HepG2 (cell line): ENCODE measurements at regions not wholly inside any gene's neighbourhood (a gene's known extent, or its start where the extent isn't known, plus 50 kb on each side); places are given as distances from the start of the nearest gene placed in this dataset.

ENCODE experiments used
- CBX2 ChIP-seq, 2 experiments: fragments of 200-600 bp in 1 of 2; sonication (generic); formaldehyde crosslinking in 1 of 2; IDR thresholded peaks; 2 replicates each; pipeline versions ENCODE4 v1.7.0 to v1.8.1; 2018 to 2022; ENCODE audit warnings: low read depth in 2 of 2, low read length in 1 of 2, mild to moderate bottlenecking in 1 of 2, missing genetic modification reagents in 1 of 2
- FOSL2 ChIP-seq: sonication (generic); formaldehyde crosslinking; IDR thresholded peaks from 2 replicates; pipeline ENCODE4 v1.4.0; 2020; ENCODE audit warnings: missing genetic modification reagents
- HOXA9 ChIP-seq: sonication (generic); formaldehyde crosslinking; IDR thresholded peaks from 2 replicates; pipeline ENCODE4 v1.8.1; 2022; ENCODE audit warnings: missing genetic modification reagents, mild to moderate bottlenecking, moderate library complexity, borderline replicate concordance
- KDM4B ChIP-seq: sonication (generic); formaldehyde crosslinking; IDR thresholded peaks from 2 replicates; pipeline ENCODE4 v1.4.0; 2020; ENCODE audit warnings: missing genetic modification reagents
- NBN ChIP-seq: fragments of 450-650 bp; conservative IDR thresholded peaks from 2 replicates; pipeline ENCODE4 v1.6.1; 2017
- PHF20 ChIP-seq: sonication (generic); formaldehyde crosslinking; IDR thresholded peaks from 2 replicates; pipeline ENCODE4 v1.5.0; 2020; ENCODE audit warnings: mild to moderate bottlenecking, missing genetic modification reagents
- SOX6 ChIP-seq, 2 experiments: fragments of 450-650 bp in 1 of 2; sonication (generic) in 1 of 2; formaldehyde crosslinking in 1 of 2; IDR thresholded peaks; 2 replicates each; pipeline versions ENCODE4 v1.4.0 to v1.6.1; 2017 to 2020; ENCODE audit warnings: antibody characterized with exemption in 1 of 2, mild to moderate bottlenecking in 1 of 2, missing genetic modification reagents in 1 of 2
- SP1 ChIP-seq, 2 experiments: fragments of 450-650 bp in 1 of 2; sonication (generic) in 1 of 2; formaldehyde crosslinking in 1 of 2; IDR thresholded peaks; 2 replicates each; pipeline versions ENCODE4 v1.4.0 to v1.6.1; 2016 to 2020; ENCODE audit warnings: missing genetic modification reagents in 1 of 2
- ZNF678 ChIP-seq: sonication (generic); formaldehyde crosslinking; IDR thresholded peaks from 2 replicates; pipeline ENCODE4 v1.4.0; 2020; ENCODE audit warnings: mild to moderate bottlenecking, missing genetic modification reagents
- TF ChIP-seq, protein P1 (sequence below): IDR thresholded peaks from 2 replicates; pipeline ENCODE4 v1.6.1; 2018; ENCODE audit warnings: missing genetic modification reagents
- TF ChIP-seq, protein P2 (sequence below): sonication (generic); formaldehyde crosslinking; IDR thresholded peaks from 2 replicates; pipeline ENCODE4 v1.4.0; 2020; ENCODE audit warnings: missing genetic modification reagents, borderline replicate concordance
- TF ChIP-seq, protein P3 (sequence below): sonication (generic); formaldehyde crosslinking; IDR thresholded peaks from 2 replicates; pipeline ENCODE4 v1.5.1; 2020; ENCODE audit warnings: missing genetic modification reagents, mild to moderate bottlenecking, borderline replicate concordance
- TF ChIP-seq, protein P4 (sequence below): IDR thresholded peaks from 2 replicates; pipeline ENCODE4 v1.6.1; 2012; ENCODE audit warnings: low read depth, low read length, improper control_type of control experiment
- TF ChIP-seq, protein P5 (sequence below): sonication (generic); formaldehyde crosslinking; IDR thresholded peaks from 2 replicates; pipeline ENCODE4 v1.4.0; 2020; ENCODE audit warnings: mild to moderate bottlenecking, missing genetic modification reagents, borderline replicate concordance

DNA sequence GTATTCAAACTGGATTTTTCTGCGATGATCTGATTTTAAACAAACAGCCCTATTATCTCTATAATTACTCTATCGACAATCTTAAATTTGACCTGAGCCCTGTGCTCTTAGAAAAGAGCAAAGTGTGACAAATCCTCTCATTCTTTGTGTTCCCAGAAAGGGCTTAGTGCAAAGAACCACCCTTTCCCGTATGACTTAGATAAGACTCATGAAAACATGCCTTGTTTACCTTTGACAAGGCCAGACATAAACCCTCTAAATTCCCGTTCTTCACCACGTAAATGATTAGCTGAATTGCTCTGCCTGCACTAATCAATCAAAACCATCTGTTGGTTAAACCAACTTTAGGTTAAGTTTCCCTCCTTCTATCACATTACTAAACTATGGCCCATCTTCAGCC lies 285.7 kb upstream of the SEL1L start (continued):
- TF ChIP-seq, protein P1, sequence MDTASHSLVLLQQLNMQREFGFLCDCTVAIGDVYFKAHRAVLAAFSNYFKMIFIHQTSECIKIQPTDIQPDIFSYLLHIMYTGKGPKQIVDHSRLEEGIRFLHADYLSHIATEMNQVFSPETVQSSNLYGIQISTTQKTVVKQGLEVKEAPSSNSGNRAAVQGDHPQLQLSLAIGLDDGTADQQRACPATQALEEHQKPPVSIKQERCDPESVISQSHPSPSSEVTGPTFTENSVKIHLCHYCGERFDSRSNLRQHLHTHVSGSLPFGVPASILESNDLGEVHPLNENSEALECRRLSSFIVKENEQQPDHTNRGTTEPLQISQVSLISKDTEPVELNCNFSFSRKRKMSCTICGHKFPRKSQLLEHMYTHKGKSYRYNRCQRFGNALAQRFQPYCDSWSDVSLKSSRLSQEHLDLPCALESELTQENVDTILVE (CRISPR knock-in tag), result no peak
- TF ChIP-seq KDM4B (CRISPR knock-in tag), result no peak
- TF ChIP-seq PHF20 (CRISPR knock-in tag), result no peak
- TF ChIP-seq NBN, result no peak
- no peak for TF ChIP-seq SP1 (IDR thresholded peaks at IDR 0.05)
- no peak for TF ChIP-seq SP1 (CRISPR knock-in tag; IDR thresholded peaks at IDR 0.05)
- peak; percentile 26; the same call in 1 of the 2 replicates for TF ChIP-seq FOSL2 (CRISPR knock-in tag)
- TF ChIP-seq, protein P2, sequence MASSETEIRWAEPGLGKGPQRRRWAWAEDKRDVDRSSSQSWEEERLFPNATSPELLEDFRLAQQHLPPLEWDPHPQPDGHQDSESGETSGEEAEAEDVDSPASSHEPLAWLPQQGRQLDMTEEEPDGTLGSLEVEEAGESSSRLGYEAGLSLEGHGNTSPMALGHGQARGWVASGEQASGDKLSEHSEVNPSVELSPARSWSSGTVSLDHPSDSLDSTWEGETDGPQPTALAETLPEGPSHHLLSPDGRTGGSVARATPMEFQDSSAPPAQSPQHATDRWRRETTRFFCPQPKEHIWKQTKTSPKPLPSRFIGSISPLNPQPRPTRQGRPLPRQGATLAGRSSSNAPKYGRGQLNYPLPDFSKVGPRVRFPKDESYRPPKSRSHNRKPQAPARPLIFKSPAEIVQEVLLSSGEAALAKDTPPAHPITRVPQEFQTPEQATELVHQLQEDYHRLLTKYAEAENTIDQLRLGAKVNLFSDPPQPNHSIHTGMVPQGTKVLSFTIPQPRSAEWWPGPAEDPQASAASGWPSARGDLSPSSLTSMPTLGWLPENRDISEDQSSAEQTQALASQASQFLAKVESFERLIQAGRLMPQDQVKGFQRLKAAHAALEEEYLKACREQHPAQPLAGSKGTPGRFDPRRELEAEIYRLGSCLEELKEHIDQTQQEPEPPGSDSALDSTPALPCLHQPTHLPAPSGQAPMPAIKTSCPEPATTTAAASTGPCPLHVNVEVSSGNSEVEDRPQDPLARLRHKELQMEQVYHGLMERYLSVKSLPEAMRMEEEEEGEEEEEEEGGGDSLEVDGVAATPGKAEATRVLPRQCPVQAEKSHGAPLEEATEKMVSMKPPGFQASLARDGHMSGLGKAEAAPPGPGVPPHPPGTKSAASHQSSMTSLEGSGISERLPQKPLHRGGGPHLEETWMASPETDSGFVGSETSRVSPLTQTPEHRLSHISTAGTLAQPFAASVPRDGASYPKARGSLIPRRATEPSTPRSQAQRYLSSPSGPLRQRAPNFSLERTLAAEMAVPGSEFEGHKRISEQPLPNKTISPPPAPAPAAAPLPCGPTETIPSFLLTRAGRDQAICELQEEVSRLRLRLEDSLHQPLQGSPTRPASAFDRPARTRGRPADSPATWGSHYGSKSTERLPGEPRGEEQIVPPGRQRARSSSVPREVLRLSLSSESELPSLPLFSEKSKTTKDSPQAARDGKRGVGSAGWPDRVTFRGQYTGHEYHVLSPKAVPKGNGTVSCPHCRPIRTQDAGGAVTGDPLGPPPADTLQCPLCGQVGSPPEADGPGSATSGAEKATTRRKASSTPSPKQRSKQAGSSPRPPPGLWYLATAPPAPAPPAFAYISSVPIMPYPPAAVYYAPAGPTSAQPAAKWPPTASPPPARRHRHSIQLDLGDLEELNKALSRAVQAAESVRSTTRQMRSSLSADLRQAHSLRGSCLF (CRISPR knock-in tag), result no peak
- no peak for TF ChIP-seq ZNF678 (CRISPR knock-in tag)
- no peak for TF ChIP-seq CBX2 (IDR thresholded peaks at IDR 0.05; ENCODE audit: low read depth, low read length)
- no peak for TF ChIP-seq CBX2 (CRISPR knock-in tag; IDR thresholded peaks at IDR 0.05; ENCODE audit: low read depth)
- TF ChIP-seq, protein P3, sequence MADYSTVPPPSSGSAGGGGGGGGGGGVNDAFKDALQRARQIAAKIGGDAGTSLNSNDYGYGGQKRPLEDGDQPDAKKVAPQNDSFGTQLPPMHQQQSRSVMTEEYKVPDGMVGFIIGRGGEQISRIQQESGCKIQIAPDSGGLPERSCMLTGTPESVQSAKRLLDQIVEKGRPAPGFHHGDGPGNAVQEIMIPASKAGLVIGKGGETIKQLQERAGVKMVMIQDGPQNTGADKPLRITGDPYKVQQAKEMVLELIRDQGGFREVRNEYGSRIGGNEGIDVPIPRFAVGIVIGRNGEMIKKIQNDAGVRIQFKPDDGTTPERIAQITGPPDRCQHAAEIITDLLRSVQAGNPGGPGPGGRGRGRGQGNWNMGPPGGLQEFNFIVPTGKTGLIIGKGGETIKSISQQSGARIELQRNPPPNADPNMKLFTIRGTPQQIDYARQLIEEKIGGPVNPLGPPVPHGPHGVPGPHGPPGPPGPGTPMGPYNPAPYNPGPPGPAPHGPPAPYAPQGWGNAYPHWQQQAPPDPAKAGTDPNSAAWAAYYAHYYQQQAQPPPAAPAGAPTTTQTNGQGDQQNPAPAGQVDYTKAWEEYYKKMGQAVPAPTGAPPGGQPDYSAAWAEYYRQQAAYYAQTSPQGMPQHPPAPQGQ (CRISPR knock-in tag), result no peak
- TF ChIP-seq, protein P4, sequence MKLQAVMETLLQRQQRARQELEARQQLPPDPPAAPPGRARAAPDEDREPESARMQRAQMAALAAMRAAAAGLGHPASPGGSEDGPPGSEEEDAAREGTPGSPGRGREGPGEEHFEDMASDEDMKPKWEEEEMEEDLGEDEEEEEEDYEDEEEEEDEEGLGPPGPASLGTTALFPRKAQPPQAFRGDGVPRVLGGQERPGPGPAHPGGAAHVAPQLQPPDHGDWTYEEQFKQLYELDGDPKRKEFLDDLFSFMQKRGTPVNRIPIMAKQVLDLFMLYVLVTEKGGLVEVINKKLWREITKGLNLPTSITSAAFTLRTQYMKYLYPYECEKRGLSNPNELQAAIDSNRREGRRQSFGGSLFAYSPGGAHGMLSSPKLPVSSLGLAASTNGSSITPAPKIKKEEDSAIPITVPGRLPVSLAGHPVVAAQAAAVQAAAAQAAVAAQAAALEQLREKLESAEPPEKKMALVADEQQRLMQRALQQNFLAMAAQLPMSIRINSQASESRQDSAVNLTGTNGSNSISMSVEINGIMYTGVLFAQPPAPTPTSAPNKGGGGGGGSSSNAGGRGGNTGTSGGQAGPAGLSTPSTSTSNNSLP, result 0 out of 2 replicates have a peak, but pooled peaks have one; percentile 32
- no peak for TF ChIP-seq HOXA9 (CRISPR knock-in tag)
- TF ChIP-seq SOX6 (IDR thresholded peaks at IDR 0.05), result no peak
- TF ChIP-seq SOX6 (CRISPR knock-in tag; IDR thresholded peaks at IDR 0.05), result peak; percentile 66
- TF ChIP-seq, protein P5, sequence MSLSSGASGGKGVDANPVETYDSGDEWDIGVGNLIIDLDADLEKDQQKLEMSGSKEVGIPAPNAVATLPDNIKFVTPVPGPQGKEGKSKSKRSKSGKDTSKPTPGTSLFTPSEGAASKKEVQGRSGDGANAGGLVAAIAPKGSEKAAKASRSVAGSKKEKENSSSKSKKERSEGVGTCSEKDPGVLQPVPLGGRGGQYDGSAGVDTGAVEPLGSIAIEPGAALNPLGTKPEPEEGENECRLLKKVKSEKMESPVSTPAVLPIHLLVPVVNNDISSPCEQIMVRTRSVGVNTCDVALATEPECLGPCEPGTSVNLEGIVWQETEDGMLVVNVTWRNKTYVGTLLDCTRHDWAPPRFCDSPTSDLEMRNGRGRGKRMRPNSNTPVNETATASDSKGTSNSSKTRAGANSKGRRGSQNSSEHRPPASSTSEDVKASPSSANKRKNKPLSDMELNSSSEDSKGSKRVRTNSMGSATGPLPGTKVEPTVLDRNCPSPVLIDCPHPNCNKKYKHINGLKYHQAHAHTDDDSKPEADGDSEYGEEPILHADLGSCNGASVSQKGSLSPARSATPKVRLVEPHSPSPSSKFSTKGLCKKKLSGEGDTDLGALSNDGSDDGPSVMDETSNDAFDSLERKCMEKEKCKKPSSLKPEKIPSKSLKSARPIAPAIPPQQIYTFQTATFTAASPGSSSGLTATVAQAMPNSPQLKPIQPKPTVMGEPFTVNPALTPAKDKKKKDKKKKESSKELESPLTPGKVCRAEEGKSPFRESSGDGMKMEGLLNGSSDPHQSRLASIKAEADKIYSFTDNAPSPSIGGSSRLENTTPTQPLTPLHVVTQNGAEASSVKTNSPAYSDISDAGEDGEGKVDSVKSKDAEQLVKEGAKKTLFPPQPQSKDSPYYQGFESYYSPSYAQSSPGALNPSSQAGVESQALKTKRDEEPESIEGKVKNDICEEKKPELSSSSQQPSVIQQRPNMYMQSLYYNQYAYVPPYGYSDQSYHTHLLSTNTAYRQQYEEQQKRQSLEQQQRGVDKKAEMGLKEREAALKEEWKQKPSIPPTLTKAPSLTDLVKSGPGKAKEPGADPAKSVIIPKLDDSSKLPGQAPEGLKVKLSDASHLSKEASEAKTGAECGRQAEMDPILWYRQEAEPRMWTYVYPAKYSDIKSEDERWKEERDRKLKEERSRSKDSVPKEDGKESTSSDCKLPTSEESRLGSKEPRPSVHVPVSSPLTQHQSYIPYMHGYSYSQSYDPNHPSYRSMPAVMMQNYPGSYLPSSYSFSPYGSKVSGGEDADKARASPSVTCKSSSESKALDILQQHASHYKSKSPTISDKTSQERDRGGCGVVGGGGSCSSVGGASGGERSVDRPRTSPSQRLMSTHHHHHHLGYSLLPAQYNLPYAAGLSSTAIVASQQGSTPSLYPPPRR, result peak; percentile 15; the same call in 1 of the 2 replicates
